DND-41 (cell line): ENCODE measurements at regions not wholly inside any gene's neighbourhood (a gene's known extent, or its start where the extent isn't known, plus 50 kb on each side); places are given as distances from the start of the nearest gene placed in this dataset.

ENCODE experiments used
- CTCF ChIP-seq: IDR thresholded peaks from 2 replicates; pipeline ENCODE4 v1.5.1; 2012; ENCODE audit warnings: borderline replicate concordance, low read length, moderate library complexity, mild to moderate bottlenecking; ENCODE audit not compliant: poor library complexity, severe bottlenecking; ENCODE audit errors: extremely low read depth
- EZH2 ChIP-seq: IDR thresholded peaks from 3 replicates; pipeline ENCODE4 v1.6.1; 2012; ENCODE audit warnings: borderline replicate concordance, low read depth, mild to moderate bottlenecking, moderate library complexity, low read length, inconsistent platforms; ENCODE audit not compliant: severe bottlenecking

DNA sequence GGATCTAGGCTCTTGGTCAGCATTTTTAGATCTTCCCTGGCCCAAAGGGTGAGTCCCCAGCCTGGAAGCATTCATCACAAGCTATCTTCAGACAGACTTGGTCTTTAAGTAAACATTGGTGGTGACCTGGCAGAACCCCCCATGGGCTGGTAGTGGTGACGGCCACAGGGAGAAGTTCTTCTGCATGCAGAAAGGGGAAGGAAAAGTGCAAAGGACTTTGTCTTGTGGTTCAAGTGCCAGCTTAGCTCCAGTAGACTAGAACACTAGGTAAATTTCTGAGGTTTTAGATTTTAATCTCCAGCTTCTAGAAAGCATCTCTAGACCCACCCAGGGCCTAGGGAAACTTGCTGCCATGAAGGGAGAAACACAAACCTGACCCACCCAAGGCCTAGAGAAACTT is 584.0 kb downstream of the CHSY3 start:
- no peak for TF ChIP-seq CTCF
- no peak for TF ChIP-seq EZH2
